Mucosa of gallbladder (tissue), 1 donor: ENCODE measurements at regions not wholly inside any gene's neighbourhood (a gene's known extent, or its start where the extent isn't known, plus 50 kb on each side); places are given as distances from the start of the nearest gene placed in this dataset.

Source experiments
- DNase-seq: peaks from one replicate; pipeline ENCODE4 v3.0.0-alpha.2; 2020; ENCODE audit warnings: low spot score
- donor health status: DM: no; HTN: no; CAD: no.

DNA sequence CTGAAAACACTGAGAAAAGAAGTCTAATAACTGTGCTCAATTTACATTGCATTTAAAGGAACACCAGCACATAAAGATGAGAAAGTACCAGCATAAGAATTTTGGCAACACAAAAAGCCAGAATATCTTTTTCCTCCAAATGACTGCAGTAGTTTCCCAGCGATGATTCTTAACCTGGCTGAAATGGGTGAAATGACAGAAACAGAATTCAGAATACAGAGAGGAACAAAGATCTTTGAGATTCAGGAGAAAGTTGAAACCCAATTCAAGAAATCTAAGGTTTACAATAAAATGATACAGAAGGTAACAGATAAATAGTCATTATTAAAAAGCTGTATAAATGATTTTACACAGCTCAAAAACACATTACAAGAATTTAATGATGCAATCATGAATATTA lies 197.0 kb upstream of the EYS start:
- no peak for DNase-seq

DNA sequence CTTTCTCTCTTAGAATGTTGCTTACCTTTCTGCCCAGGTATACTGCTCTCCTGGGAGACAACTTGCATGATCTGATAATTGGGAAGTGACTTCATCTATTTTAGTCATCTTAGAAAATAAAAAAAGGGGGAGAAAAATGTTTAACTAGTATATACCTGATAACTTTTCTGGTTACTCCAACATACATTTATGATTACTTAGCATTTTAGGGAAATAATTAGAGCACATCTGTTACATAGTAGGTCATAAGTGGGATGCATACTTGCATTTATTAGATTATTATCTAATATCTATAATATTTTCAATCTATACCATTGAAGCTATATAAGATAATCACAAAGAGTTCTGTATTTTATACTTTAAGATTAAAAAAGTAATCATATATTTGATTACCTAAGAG lies 193.9 kb upstream of the EYS start:
- no peak for DNase-seq

DNA sequence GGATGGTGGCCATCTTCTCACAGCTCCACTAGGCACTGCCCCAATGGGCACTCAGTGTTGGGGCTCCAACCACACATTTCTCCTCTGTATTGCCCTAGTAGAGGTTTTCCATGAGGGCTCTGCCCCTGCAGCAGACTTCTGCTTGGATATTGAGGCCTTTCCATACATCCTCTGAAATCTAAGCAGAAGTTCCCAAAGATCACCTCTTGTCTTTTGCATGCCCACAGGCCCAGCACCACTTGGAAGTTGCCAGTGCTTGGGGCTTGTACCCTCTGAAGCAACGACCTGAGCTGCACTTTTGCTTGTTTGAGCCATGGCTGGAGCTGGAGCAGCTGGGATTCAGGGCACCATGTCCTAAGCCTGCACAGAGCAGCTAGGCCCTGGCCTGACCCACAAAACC lies 189.1 kb upstream of the EYS start:
- DNase-seq, result no peak

DNA sequence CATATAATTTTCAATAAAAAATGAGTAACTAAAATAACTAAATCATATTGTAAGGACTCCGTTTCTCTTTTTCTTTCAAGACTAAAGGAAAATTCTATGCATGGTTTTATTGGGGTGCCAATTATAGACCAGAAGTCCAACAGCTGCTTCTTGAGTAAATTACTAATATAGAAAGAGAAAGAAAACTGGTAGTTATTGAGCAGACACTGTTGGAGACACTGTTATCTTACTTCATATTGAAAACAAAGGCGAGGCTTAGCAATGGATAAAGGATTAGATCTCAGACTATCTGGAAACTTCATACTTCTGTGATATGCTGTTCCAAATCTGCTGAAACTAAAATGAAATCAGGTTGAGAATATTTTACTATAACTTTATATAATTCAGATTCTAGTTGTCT lies 169.6 kb upstream of the EYS start:
- DNase-seq, result no peak

DNA sequence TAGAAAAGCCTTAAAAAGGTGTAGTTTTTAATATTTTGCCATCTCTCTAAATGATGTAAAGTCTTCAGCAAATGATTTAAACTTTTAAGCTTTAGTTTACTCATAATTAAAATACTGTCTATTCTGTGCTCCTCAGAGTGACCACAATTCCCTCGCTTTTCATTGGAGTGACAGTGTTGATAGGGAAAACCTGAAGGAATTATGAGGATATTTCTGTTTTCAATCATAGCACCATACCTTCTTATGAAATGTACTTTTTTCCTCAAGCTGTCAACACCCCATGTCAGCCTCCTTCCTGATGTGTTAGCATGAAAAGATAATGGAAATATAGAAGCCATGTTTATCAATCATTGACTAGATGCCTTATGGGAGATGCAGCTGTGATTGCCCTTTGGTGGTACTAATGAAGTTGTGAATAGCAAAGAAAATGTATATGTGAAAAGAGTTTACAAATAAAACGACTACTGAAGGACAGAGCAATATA lies 145.4 kb upstream of the EYS start:
- no peak for DNase-seq

DNA sequence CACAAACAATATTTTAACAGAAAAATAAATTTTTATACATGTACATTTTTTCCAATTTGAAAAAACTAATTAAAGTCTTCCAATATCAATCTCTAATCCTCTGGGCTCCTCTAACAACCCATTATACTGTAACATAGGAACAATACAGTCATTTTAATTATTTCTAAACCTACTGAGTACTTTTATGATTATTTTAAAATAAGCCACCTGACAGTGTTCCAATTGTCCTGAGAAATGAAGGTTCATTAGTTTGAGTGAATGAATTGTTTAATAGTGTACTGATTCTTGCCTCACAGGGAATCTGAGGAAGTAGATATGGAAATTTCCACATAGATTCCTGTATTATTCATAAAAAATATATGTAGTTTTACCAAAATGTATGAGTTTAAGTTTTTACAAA lies 123.1 kb upstream of the EYS start:
- no peak for DNase-seq

DNA sequence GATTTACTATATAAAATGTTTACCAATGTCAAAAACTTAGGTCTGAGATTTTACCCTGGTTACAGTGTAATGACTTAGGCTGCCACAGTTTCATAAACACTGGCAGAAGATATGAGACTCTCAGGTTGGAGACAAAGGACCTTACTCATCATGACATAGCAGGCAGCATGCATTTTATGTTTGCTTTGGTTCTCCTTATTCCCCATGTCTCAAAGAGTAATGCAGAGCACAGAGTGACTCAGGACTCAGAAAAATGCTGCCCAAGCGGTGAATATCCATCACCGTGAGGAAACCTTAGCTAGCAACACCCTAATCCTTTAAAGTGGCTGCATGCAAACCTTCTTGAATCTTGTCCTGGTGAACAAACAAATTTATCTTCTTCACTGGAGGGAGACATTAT lies 112.1 kb upstream of the EYS start:
- no peak for DNase-seq

DNA sequence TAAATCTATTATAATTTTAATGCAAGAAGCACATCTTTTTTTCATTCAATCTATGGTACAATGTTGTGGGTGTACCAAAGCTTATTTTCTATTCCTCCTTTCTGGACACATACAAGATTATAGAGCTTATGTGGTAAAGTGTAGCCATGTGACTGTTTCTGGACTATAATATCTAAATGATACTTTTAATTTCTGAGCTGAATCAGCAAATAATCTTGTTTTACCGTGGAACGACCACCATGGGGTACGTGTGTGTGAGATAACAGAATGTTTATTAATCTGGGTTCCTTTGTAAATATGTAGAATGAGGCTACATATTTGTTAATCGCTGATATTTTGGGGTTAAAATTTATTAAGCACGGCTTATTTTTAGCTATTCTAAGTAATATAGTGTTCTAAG lies 111.5 kb upstream of the EYS start:
- no peak for DNase-seq

DNA sequence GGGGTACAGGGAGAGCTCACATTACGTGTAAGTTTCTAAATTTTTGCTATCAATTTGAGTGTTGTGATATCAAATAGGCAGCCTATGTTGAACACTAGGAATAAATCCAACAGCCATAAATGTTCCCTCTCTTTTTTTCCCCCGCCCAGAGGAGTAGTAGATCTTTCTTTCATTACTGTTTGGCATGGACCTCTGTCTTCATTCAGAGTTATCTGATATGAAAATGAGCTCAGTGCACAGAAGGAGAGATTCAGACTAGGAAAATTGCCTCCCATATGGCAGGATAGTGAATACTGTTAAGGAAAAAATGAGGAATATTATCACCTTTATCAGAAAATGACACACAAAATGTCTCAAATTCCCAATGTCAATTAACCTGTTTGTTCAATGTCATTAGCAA lies 110.0 kb upstream of the EYS start:
- DNase-seq, result no peak

DNA sequence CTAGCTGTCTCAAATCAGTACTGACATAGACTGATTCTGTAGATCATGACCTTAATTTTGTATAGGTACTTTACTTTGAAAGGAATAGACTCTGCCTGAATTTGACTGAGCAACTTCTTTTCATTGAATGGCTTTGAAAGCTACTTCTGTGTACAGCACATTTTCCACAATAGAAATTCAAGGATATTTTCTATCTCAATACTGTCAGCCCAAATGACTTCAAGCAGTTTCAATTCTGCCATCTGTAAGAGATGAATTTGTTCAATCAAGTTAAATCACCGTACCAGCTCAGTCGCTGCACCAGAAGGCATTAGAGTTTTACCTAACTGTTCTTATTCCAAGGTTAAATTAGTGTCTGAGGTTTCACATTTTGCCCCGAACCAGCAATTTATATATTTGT lies 107.0 kb upstream of the EYS start:
- no peak for DNase-seq

DNA sequence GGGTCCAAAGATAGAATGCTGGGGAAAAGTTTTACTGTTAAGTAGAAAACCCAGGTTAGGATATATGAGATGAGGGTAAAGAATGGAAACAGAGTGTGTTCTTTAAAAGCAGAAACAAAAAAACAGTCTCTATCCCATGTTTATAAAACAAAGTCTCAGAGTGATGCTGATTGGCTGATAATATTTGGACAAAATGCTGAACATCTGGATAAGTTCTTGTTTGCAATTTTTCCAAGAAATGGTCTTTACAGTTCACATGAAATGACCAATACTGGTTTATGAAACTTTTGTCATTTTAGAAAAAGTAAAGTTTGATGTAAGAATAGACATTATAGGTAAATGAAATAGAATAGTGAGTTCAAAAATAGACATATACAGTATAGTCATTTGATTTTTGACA lies 96.2 kb upstream of the EYS start:
- DNase-seq, result no peak

DNA sequence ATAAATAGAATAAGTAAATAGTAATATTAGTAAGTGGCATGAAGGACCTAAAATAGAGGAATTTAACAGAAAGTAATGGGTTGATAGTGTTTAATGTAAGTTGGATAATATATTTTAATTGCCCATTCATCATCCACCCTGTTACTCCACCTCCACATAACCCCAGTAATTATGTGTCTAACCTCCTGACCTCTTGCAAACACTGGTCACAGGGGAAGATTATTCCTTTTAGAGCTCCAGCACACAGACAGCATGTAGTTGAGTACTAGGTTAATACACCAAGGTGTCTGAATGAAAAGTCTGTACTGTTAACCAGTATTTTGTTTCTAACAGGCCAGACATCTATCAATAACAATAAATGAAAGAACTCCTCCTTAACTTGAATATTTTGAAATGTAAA lies 92.4 kb upstream of the EYS start:
- no peak for DNase-seq

DNA sequence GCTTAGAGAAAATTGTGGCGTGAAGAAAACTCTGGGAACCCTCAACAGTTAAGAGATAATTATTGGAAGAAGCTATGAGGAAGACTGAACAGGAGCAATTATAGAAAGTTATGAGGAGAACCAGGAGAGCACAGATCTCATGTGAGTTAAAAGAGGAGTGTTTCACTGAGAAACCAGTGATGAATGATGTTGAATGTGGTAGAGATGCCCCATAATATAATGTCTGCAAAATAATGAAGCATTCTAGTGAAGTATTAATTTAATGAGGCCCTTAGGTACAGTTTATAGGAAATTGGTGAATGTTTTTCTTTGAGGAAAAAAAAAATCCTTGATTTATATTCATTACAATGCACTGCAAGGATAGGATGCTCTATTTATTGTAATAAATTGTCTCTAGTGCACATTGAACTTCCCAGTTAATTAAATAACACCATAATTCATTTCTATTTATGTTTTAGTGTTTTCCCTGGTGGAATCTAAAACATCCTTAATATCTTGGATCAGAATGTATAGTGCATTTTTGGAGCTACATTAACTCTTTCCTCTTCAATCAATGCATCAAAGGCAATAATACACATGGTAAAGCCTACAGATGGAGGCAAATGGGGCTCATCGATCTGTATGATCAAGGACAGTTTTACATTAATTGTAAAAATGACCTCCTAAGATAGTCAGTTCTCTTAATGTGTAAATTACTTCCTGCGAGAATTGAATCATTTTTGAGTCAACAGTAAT lies 91.4 kb upstream of the EYS start:
- DNase-seq, result no peak

DNA sequence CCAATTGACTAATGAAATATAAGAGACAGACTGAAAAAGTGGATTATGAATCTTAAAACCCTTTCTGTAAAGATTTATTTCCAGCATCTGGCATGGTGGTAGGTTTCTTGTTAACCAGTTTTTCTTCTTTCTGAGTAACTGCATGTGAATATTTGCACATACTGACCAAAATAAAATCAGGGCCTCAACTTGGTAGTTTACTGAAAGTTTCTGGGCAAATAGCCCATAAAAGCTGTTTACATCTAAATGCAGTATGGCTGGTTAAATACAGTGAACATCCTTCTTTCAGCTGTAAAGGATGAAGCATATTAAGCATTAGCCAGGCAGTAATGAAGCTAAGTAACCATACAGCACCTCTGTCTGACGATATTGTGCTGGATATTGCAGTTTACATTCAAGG lies 83.6 kb upstream of the EYS start:
- no peak for DNase-seq

DNA sequence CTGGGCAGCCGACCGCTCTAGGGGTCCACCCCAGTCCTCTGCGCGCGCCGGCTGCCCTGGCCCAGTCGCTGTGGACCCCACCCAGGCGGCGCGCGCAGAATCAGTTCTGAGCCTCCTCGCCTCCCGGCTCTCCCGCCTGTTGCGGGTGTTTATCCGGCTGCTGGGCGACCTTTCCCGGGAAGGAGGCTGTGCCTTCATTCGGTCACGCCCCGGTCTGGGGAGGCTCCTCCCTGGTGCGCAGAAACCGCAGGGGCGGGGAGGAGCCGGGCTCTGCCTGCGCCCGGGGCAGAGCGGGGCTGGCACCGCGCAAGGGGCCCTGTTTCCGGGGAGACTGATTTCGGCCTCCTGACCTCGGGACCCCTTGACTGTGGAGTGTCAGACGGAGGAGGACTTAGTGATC lies 80.8 kb upstream of the EYS start:
- no peak for DNase-seq

DNA sequence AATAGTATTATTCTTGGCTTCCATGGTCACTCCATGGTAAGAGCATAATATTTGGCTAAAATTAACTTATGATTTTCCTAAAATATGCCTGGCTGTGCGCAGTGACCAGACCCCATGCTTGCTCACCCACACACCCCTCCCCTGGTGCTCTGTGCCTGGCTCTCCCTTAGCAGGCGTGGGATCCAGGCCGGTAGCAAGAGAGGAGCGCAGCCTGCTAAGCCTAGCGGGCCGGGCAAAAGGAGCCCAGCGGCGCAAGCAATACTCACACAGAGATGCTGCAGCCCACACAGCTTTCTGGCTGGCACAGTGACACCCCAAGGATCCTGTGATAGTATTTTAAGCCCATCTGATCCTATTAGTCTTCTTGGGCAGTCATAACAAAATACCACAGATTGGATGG lies 79.8 kb upstream of the EYS start:
- DNase-seq, result no peak

DNA sequence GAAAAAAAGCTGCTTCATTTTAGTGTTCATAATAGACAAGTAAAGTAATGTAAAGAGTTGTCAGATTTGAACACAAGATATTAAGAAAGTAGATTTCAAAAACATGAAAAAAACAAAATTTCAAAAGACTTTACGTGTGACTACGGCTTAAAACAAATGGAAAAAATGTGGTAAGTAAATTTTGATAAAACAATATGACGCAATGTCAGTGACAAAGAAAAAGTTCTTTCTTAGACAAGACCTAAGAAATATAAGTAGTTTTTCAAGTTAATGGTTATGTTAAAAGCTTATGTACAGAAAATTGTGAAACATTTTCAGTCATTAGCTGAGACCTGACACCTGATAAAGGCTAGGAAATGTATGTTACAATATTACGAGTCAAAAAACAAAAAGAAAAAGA lies 73.7 kb upstream of the EYS start:
- no peak for DNase-seq

DNA sequence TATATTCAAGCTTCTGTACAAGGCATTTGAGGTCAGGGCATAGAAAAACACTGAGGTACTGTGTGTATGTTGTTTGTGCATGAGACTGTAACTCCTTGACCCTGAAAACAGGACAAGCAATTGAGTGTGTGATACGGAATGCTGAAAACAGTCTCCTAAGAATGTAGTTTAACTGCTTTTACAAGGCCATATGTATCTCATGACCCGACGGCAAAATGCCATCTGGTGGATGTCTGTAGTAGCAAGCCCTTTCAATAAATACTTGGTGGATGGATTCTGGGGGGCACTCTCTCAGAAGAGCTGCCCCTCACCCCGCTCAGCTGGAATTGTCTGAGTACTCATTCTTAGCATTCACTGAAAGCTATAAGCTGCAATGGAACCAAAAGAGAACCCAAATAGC lies 69.3 kb upstream of the EYS start:
- DNase-seq, result no peak

DNA sequence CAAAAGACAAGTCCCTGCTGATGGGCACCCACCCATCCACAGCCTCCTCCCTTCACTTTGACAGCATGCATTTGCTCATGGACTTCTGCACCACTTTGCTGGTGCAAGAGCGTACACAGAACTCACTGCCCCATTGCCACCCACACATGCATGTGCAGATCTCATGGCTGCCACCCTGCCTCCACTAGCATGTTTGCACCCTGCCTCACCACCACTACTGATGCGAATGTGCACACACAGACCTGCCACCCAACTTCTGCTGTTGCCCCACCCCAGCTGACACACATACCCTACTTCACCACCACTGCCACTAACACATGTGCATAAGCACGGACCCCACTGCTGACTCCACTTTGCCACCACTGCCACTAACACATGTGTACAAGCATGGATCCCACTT lies 64.9 kb upstream of the EYS start:
- DNase-seq, result no peak

DNA sequence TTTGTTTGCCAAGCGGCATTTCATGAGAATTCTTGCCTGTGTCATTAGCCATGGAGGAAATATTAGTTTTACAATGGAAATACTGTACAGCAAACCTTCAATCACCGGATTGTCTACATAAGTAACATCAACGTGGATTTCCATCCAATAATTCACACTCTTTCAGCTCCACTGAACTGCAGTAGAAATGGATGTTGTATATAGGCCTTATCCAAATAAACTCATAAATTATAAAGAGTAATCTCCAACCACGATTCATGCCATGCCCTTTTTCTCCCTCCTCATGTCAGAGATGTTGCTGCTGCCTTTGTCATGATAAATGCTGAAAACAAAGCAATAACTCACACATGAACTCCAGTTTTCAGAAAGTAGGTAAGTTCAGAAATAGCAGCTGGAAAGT lies 54.9 kb upstream of the EYS start:
- no peak for DNase-seq

DNA sequence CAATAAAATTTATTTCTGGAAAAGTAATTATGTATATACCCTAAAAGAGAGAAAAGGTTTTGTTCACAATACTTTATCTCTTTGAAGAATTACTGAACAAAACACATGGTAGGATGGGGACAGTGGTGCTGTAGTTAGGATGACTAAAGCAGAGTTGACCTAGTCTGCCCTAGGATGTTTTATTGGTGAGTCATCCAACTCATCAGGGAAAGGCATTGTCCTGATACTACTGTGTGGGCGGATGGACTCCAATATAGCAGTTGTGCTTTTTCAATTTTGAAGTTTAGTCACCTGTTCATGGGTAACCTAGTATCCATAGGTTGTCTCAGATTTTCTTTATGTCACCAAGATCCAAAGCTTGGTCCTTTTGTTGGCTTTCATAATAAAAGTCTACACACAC lies 53.3 kb upstream of the EYS start:
- DNase-seq, result no peak
